ENCODE measurements at regions not wholly inside any gene's neighbourhood (a gene's known extent, or its start where the extent isn't known, plus 50 kb on each side); places are given as distances from the start of the nearest gene placed in this dataset.

DNA sequence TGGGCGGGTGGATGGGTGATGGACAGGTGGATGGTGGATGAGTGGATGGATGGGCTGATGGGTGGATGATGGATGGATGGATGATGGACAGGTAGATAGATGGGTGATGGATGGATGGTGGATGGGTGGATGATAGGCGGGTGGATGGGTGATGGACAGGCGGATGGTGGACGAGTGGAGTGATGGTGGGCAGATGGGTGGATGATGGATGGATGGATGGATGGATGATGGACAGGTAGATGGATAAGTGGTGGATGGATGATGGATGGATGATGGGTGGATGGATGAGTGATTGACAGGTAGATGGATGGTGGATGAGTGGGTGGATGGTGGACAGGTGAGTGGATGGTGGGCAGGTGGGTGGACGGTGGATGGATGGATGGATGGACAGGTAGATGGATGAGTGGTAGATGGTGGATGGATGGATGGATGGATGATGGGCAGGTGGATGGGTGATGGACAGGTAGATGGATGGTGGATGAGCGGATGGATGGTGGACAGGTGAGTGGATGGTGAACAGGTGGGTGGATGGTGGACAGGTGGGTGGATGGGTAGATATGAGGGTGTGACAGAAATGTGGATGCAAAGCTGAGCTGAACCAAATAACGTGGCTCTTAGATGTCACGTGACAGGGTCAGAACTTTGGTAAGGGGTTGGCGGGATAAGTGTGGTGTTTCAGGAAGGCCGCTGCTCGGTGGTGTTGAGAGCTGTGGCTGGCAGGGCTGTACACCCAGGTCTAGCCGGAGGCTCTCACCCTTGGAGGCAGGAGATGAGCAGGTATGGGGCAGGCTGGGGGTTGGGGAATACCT is 234.3 kb upstream of the CIBAR2 start:
- DNase-seq (ENCODE audit: low spot score in 2 of 2) = no peak
- TF ChIP-seq EP300 (IDR thresholded peaks at IDR 0.05) (no peak), POLR2A (IDR thresholded peaks at IDR 0.05) (no peak)
- TF ChIP-seq, protein P1, sequence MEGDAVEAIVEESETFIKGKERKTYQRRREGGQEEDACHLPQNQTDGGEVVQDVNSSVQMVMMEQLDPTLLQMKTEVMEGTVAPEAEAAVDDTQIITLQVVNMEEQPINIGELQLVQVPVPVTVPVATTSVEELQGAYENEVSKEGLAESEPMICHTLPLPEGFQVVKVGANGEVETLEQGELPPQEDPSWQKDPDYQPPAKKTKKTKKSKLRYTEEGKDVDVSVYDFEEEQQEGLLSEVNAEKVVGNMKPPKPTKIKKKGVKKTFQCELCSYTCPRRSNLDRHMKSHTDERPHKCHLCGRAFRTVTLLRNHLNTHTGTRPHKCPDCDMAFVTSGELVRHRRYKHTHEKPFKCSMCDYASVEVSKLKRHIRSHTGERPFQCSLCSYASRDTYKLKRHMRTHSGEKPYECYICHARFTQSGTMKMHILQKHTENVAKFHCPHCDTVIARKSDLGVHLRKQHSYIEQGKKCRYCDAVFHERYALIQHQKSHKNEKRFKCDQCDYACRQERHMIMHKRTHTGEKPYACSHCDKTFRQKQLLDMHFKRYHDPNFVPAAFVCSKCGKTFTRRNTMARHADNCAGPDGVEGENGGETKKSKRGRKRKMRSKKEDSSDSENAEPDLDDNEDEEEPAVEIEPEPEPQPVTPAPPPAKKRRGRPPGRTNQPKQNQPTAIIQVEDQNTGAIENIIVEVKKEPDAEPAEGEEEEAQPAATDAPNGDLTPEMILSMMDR (IDR thresholded peaks at IDR 0.05) = no peak
- H3K27me3 ChIP-seq = no peaks in the 10 kb centered on the region
- no peak overlapping the region for H3K27ac ChIP-seq
- 93% methylated on average over 12 of the region's 12 CpGs for WGBS, 2 donors
- H3K4me3 ChIP-seq = no peak overlapping the region
- peaks cover 0 to 29% (median 15%) of the 10 kb centered on the region in 4 donors for H3K4me1 ChIP-seq
- no peaks in the 10 kb centered on the region for H3K36me3 ChIP-seq
- no peaks in the 10 kb centered on the region for H3K9me3 ChIP-seq

DNA sequence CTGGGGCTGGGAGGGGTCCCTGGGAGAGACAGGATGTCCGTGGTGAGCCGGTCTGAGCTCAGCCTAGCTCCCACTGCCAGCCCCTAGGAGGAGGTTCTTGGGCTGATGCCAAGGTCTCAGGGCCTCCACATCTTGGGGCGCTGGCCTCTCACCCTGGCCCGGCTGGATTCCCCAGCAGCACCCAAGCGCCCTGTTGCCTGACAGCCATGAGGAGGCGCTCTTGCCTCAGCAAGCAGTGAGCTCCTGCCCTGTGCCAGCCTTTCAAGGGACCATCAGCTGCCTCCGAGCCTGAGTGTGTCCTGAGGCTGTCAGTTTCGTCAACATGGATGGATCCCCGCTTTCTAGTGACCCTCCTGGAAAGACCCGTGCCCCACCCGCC is 234.9 kb upstream of the CIBAR2 start:
- TF ChIP-seq POLR2A (IDR thresholded peaks at IDR 0.05) = no peak
- TF ChIP-seq, protein P1 (IDR thresholded peaks at IDR 0.05) = peak in 1 of 5 experiments; percentile 27
- no peak for TF ChIP-seq EP300 (IDR thresholded peaks at IDR 0.05)
- Histone ChIP-seq H3K27ac (no peak overlapping the region), H3K4me3 (no peak overlapping the region), H3K9me3 (no peaks in the 10 kb centered on the region), H3K36me3 (no peaks in the 10 kb centered on the region), H3K27me3 (no peaks in the 10 kb centered on the region), H3K4me1 (peaks cover 0 to 30% (median 15%) of the 10 kb centered on the region in 4 donors)
- DNase-seq (ENCODE audit: low spot score in 2 of 2) = no peak
- 55 to 88% methylated on average over 6 to 9 of the region's 11 CpGs for whole genome bisulfite sequencing, 2 donors

DNA sequence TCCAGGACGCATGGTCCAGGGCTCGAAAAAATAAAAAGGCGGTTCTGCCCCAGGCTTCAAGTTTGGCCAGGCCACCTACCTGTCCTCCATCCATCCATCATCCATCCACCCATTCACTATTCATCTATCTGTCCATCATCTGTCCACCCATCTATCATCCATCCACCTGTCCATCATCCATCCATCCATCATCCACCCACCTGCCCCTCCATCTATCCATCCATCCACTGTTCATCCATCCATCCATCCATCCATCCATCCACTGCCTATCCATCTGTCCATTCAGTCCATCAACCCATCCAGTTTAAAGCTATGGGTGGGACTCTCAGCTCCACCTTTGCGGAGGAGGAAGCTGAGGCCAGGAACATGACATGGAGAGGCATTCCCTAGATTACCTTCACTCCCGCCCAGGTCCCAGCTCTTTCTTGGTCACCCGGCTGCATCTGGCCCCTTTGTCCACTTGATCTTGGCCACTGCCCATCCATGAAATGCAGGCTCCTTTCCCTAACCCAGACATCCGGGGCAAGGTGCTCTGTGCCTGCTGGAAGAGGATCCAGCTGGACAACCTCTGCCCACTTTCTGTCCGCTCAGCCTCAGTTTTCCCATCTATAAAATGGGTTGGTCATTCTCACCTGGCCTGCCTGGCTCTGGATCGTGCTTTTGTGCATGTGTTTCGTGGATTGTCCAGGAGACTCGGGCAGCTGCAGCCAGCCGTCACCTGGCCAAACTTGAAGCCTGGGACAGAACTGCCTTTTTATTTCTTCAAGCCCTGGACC is 236.0 kb upstream of the CIBAR2 start:
- H3K4me3 ChIP-seq = no peak overlapping the region
- H3K9me3 ChIP-seq = no peaks in the 10 kb centered on the region
- DNase-seq (ENCODE audit: low spot score in 2 of 2) = no peak
- no peak for TF ChIP-seq POLR2A (IDR thresholded peaks at IDR 0.05)
- TF ChIP-seq, protein P1 (IDR thresholded peaks at IDR 0.05) = no peak
- TF ChIP-seq EP300 (IDR thresholded peaks at IDR 0.05) = no peak
- WGBS, 2 donors = 91 to 92% methylated on average over 12 of the region's 12 CpGs
- H3K27ac ChIP-seq = no peak overlapping the region
- no peaks in the 10 kb centered on the region for H3K27me3 ChIP-seq
- H3K4me1 ChIP-seq = peaks cover 0 to 35% (median 15%) of the 10 kb centered on the region in 4 donors
- no peaks in the 10 kb centered on the region for H3K36me3 ChIP-seq

- H3K4me3 ChIP-seq = no peak overlapping the region
- 61 to 73% methylated on average over 21 of the region's 21 CpGs for WGBS, 2 donors
- no peaks in the 10 kb centered on the region for H3K36me3 ChIP-seq
- DNase-seq (ENCODE audit: low spot score in 2 of 2) = no peak
- no peak overlapping the region for H3K27ac ChIP-seq
- no peaks in the 10 kb centered on the region for H3K9me3 ChIP-seq
- no peaks in the 10 kb centered on the region for H3K27me3 ChIP-seq
- TF ChIP-seq EP300 (IDR thresholded peaks at IDR 0.05) (no peak), POLR2A (IDR thresholded peaks at IDR 0.05) (no peak)
- TF ChIP-seq, protein P1 (IDR thresholded peaks at IDR 0.05) = no peak
- H3K4me1 ChIP-seq = peaks cover 0 to 38% (median 15%) of the 10 kb centered on the region in 4 donors
These were observed 236.7 kb upstream of the CIBAR2 start for GRCh38 chr16:85348911-85349334.
